Trophoblast cell (in vitro differentiated cells and primary cell): ENCODE measurements at regions not wholly inside any gene's neighbourhood (a gene's known extent, or its start where the extent isn't known, plus 50 kb on each side); places are given as distances from the start of the nearest gene placed in this dataset.

ENCODE experiments used
- DNase-seq, 2 donors: peaks; one replicate each; pipeline ENCODE4 v3.0.0-alpha.2; 2016
- H2AFZ ChIP-seq: 2 replicates; pipeline ENCODE4 v1.6.1; 2013; ENCODE audit warnings: low read length, moderate library complexity, mild to moderate bottlenecking; ENCODE audit not compliant: insufficient read depth, poor library complexity
- H2AK5ac ChIP-seq: 2 replicates; pipeline ENCODE4 v1.6.1; 2013; ENCODE audit warnings: mild to moderate bottlenecking, low read length
- H2BK120ac ChIP-seq: 2 replicates; pipeline ENCODE4 v1.6.1; 2013; ENCODE audit warnings: low read length, mild to moderate bottlenecking, moderate library complexity; ENCODE audit not compliant: insufficient read depth, poor library complexity
- H2BK12ac ChIP-seq: 2 replicates; pipeline ENCODE4 v1.6.1; 2013; ENCODE audit warnings: mild to moderate bottlenecking, low read length, moderate library complexity
- H2BK5ac ChIP-seq: 2 replicates; pipeline ENCODE4 v1.6.1; 2013; ENCODE audit warnings: low read length, low read depth, moderate library complexity, mild to moderate bottlenecking; ENCODE audit not compliant: poor library complexity
- H3K14ac ChIP-seq: 2 replicates; pipeline ENCODE4 v1.6.1; 2013; ENCODE audit warnings: mild to moderate bottlenecking, low read length
- H3K18ac ChIP-seq: 2 replicates; pipeline ENCODE4 v1.6.1; 2013; ENCODE audit warnings: mild to moderate bottlenecking, low read length
- H3K23ac ChIP-seq: 2 replicates; pipeline ENCODE4 v1.6.1; 2013; ENCODE audit warnings: low read length
- H3K27ac ChIP-seq: 2 replicates; pipeline ENCODE4 v1.5.1; 2013; ENCODE audit warnings: low read depth, mild to moderate bottlenecking, inconsistent platforms, low read length, moderate library complexity
- H3K27me3 ChIP-seq: 2 replicates; pipeline ENCODE4 v1.6.1; 2013; ENCODE audit warnings: inconsistent platforms, mild to moderate bottlenecking, low read length, moderate library complexity; ENCODE audit not compliant: insufficient read depth
- H3K36me3 ChIP-seq, 2 experiments: 1 replicate in 1 of 2; 2 replicates in 1 of 2; pipeline ENCODE4 v1.6.1; 2013; ENCODE audit warnings: low read length in 2 of 2, mild to moderate bottlenecking in 2 of 2, moderate library complexity in 1 of 2; ENCODE audit not compliant: insufficient read depth in 2 of 2, control insufficient read depth in 1 of 2
- H3K4ac ChIP-seq: 2 replicates; pipeline ENCODE4 v1.6.1; 2013; ENCODE audit warnings: low read depth, mild to moderate bottlenecking, low read length, moderate library complexity
- H3K4me1 ChIP-seq, 2 experiments: 1 replicate in 1 of 2; 2 replicates in 1 of 2; pipeline ENCODE4 v1.6.1; 2013; ENCODE audit warnings: low read length in 2 of 2, mild to moderate bottlenecking in 2 of 2, moderate library complexity in 1 of 2; ENCODE audit not compliant: insufficient read depth in 2 of 2, control insufficient read depth in 1 of 2
- H3K4me2 ChIP-seq: 2 replicates; pipeline ENCODE4 v1.6.1; 2013; ENCODE audit warnings: inconsistent platforms, mild to moderate bottlenecking, low read length, moderate library complexity
- H3K4me3 ChIP-seq: 2 replicates; pipeline ENCODE4 v1.5.1; 2013; ENCODE audit warnings: mild to moderate bottlenecking, low read depth, low read length, inconsistent platforms
- H3K79me1 ChIP-seq: one replicate; pipeline ENCODE4 v1.6.1; 2013; ENCODE audit warnings: low read length
- H3K79me2 ChIP-seq: 2 replicates; pipeline ENCODE4 v1.6.1; 2013; ENCODE audit warnings: low read length, mild to moderate bottlenecking; ENCODE audit not compliant: control insufficient read depth, insufficient read depth, poor library complexity
- H3K9ac ChIP-seq: 2 replicates; pipeline ENCODE4 v1.6.1; 2013; ENCODE audit warnings: mild to moderate bottlenecking, low read length
- H3K9me3 ChIP-seq: 2 replicates; pipeline ENCODE4 v1.6.1; 2013; ENCODE audit warnings: low read depth, mild to moderate bottlenecking, control low read depth, inconsistent platforms, low read length; ENCODE audit not compliant: insufficient read depth
- H4K12ac ChIP-seq: 2 replicates; pipeline ENCODE4 v1.6.1; 2013; ENCODE audit warnings: low read depth, mild to moderate bottlenecking, low read length, moderate library complexity
- H4K8ac ChIP-seq: 2 replicates; pipeline ENCODE4 v1.6.1; 2013; ENCODE audit warnings: low read depth, mild to moderate bottlenecking, low read length, moderate library complexity
- H4K91ac ChIP-seq: one replicate; pipeline ENCODE4 v1.6.1; 2013; ENCODE audit warnings: low read depth, mild to moderate bottlenecking, low read length, moderate library complexity
- WGBS: extraction: QIAGEN DNeasy Blood & Tissue Kit; methylation state at CpG from one replicate; pipeline ENCODE4 v1.1.7; 2013; ENCODE audit warnings: missing lambda C conversion rate; ENCODE audit not compliant: insufficient read length, insufficient coverage; ENCODE audit errors: extremely low coverage; 5-methylcytosine and 5-hydroxymethylcytosine counted together

DNA sequence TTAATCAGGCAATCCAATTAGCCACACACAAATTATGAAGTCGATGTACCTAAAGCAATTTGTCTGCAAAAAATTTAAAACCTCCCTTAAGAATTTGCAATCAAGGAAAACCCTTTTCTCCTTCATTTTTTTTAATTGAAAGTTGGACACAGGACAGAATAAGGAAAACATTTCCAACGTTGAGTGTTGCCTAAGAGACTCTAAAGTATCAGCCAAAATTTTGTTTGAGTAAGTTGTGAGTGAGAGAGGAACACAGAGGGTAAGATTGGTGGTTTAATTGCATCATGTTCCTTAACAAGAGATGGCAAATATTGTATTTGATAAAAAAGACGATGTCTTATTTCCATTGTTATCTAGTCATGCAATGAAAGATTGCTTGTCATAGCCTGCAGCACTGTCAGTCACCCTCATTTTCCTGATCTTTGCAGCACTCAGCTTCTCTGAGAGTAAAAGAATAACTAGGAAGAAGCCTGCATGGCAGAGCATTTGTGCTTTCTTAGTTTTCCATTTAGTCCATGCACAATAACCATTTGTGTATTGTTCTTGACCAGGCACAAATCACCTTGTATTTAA, 115.5 kb downstream of the ICOS start:
- H3K36me3 ChIP-seq: no peaks in the 10 kb centered on the region
- H3K4ac ChIP-seq: no peak overlapping the region
- DNase-seq: no peak
- H2BK12ac ChIP-seq: no peak overlapping the region
- no peaks in the 10 kb centered on the region for H3K79me2 ChIP-seq
- no peaks in the 10 kb centered on the region for H3K4me1 ChIP-seq
- no peak overlapping the region for H2BK5ac ChIP-seq
- no peaks in the 10 kb centered on the region for H3K27me3 ChIP-seq
- H3K14ac ChIP-seq: no peak overlapping the region
- H3K4me2 ChIP-seq: no peak overlapping the region
- no peak overlapping the region for H2AK5ac ChIP-seq
- no peak overlapping the region for H4K12ac ChIP-seq
- H3K9me3 ChIP-seq: no peaks in the 10 kb centered on the region
- H2BK120ac ChIP-seq: no peak overlapping the region
- H3K27ac ChIP-seq: no peak overlapping the region
- H3K23ac ChIP-seq: no peak overlapping the region
- WGBS: no CpG with 5 or more reads among the region's 3 CpGs
- H4K8ac ChIP-seq: no peak overlapping the region
- no peaks in the 10 kb centered on the region for H3K79me1 ChIP-seq
- H4K91ac ChIP-seq: no peak overlapping the region
- no peak overlapping the region for H3K18ac ChIP-seq
- H2AFZ ChIP-seq: no peak overlapping the region
- H3K4me3 ChIP-seq: no peak overlapping the region
- H3K9ac ChIP-seq: no peak overlapping the region

DNA sequence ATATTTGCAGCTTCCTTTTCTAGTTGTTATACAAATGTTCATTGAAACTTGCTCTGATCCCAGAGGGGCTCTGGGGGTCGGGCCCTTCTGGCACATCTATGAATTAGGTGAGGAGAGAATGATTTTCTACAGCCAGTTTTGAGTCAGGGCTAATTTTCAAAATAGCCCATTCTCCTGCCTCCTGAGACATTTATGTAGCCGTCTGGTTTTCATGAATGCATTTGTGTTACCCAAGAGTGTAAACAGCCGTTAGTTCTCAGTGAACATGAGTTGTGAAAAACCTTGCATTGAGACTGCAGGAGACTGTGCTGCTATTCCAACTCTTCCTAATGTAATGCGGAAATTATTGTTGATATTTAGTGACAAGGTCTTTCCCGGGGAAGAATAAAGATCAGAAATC, 122.5 kb downstream of the ICOS start:
- DNase-seq: no peak
- Histone ChIP-seq H4K8ac (no peak overlapping the region), H2BK120ac (no peak overlapping the region), H2BK12ac (no peak overlapping the region), H3K23ac (no peak overlapping the region), H3K27ac (no peak overlapping the region), H3K4ac (no peak overlapping the region), H3K9me3 (no peaks in the 10 kb centered on the region), H3K9ac (no peak overlapping the region), H4K91ac (no peak overlapping the region), H3K14ac (no peak overlapping the region), H3K4me1 (no peaks in the 10 kb centered on the region), H3K4me3 (no peak overlapping the region), H2AFZ (no peak overlapping the region), H3K27me3 (no peaks in the 10 kb centered on the region), H4K12ac (no peak overlapping the region), H3K79me2 (no peaks in the 10 kb centered on the region), H3K79me1 (no peaks in the 10 kb centered on the region), H3K18ac (no peak overlapping the region), H3K36me3 (no peaks in the 10 kb centered on the region), H2AK5ac (no peak overlapping the region), H2BK5ac (no peak overlapping the region), H3K4me2 (no peak overlapping the region)
- WGBS: no CpG with 5 or more reads among the region's 5 CpGs

DNA sequence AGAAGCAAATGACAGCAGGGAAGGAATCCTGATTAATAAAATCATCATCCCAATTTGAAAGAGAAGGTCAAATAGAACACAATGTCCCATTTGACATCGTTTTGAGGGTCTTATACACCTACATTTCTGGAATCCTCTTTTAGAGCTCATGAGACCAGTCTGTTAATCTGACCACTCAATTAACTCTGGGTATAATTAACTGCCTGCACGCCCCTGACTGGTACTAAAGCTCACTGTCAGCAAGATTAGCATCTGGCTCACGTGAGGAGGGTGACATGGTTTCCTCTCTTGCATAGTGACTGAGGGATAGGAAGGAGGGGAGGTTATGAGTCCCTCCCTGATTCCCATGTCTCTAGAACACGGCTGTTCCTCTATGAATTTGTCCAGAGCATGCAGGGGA, 124.3 kb downstream of the ICOS start:
- Histone ChIP-seq H2AFZ (no peak overlapping the region), H3K79me1 (no peaks in the 10 kb centered on the region), H4K91ac (no peak overlapping the region), H2BK5ac (no peak overlapping the region), H4K8ac (no peak overlapping the region), H2BK120ac (no peak overlapping the region), H3K9me3 (peaks cover 1% of the 10 kb centered on the region), H3K4me1 (peaks cover 0 to 2% of the 10 kb centered on the region in 2 experiments), H3K4me2 (no peak overlapping the region), H3K27me3 (no peaks in the 10 kb centered on the region), H3K79me2 (no peaks in the 10 kb centered on the region), H4K12ac (no peak overlapping the region), H3K27ac (no peak overlapping the region), H3K36me3 (no peaks in the 10 kb centered on the region), H3K9ac (no peak overlapping the region), H2BK12ac (no peak overlapping the region), H3K14ac (no peak overlapping the region), H3K4ac (no peak overlapping the region), H2AK5ac (no peak overlapping the region), H3K23ac (no peak overlapping the region), H3K4me3 (no peak overlapping the region), H3K18ac (no peak overlapping the region)
- DNase-seq: no peak
- no CpG with 5 or more reads among the region's 4 CpGs for WGBS

DNA sequence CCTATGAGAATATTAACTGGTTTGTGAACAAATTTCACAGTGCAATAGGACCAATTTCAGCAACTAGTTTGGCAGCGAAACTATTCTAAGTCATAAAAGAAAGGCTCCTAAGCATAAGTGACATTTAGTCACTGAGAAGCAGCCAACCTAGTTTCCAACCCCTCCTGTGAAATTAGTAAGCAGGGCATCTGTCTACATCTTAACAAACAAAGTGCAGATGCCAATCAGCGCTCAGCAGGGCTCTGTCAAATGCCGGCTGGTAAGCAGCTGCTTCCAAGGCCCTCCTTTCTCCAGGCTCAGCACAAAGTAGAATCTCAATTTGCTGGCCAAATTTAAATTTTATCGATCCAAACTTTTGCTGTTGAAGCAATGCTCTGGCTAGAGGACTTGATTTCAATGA, 124.7 kb downstream of the ICOS start:
- Histone ChIP-seq H3K79me1 (no peaks in the 10 kb centered on the region), H2AK5ac (no peak overlapping the region), H2AFZ (no peak overlapping the region), H3K4me1 (peaks cover 0 to 2% of the 10 kb centered on the region in 2 experiments), H4K91ac (no peak overlapping the region), H3K4me3 (no peak overlapping the region), H3K23ac (no peak overlapping the region), H3K14ac (no peak overlapping the region), H2BK12ac (no peak overlapping the region), H4K8ac (no peak overlapping the region), H3K36me3 (no peaks in the 10 kb centered on the region), H3K27ac (no peak overlapping the region), H3K9me3 (peaks cover 1% of the 10 kb centered on the region), H4K12ac (no peak overlapping the region), H3K18ac (no peak overlapping the region), H3K4ac (no peak overlapping the region), H3K79me2 (no peaks in the 10 kb centered on the region), H3K9ac (no peak overlapping the region), H2BK120ac (no peak overlapping the region), H3K27me3 (no peaks in the 10 kb centered on the region), H2BK5ac (no peak overlapping the region), H3K4me2 (no peak overlapping the region)
- DNase-seq: no peak
- WGBS: no CpG with 5 or more reads among the region's 4 CpGs
